ENCODE measurements at regions not wholly inside any gene's neighbourhood (a gene's known extent, or its start where the extent isn't known, plus 50 kb on each side); places are given as distances from the start of the nearest gene placed in this dataset.
"Not testable (repeated sequence)": the region's sequence is repeated elsewhere in the genome, so short reads cannot be mapped to it uniquely, and the experiment has no call there.

GRCh38 chr4:112708772-112709171 lies 71.8 kb downstream of the LARP7 start:
- no peak for DNase-seq

GRCh38 chr4:112714922-112715901 lies 78.3 kb downstream of the LARP7 start:
- no peak for DNase-seq

- DNase-seq = no peak
These were observed 80.9 kb downstream of the LARP7 start for GRCh38 chr4:112717856-112718255.

- no peak for DNase-seq
These were observed 84.7 kb downstream of the LARP7 start for GRCh38 chr4:112721627-112722026.

GRCh38 chr4:112726041-112726440 lies 89.1 kb downstream of the LARP7 start:
- no peak for DNase-seq

GRCh38 chr4:112727728-112728127 lies 90.8 kb downstream of the LARP7 start:
- DNase-seq = not testable (repeated sequence)

- no peak for DNase-seq
These were observed 94.8 kb downstream of the LARP7 start for GRCh38 chr4:112731715-112732114.

- DNase-seq = no peak
These were observed 95.2 kb downstream of the LARP7 start for GRCh38 chr4:112732142-112732541.

- no peak for DNase-seq
These were observed 98.6 kb downstream of the LARP7 start for GRCh38 chr4:112735474-112735951.

- DNase-seq = no peak
These were observed 99.8 kb downstream of the LARP7 start for GRCh38 chr4:112736718-112737135.

GRCh38 chr4:112739442-112739841 lies 102.5 kb downstream of the LARP7 start:
- DNase-seq = no peak

- no peak for DNase-seq
These were observed 110.1 kb downstream of the LARP7 start for GRCh38 chr4:112747036-112747435.

- no peak for DNase-seq
These were observed 111.5 kb downstream of the LARP7 start for GRCh38 chr4:112748352-112748878.

- DNase-seq = not testable (repeated sequence)
These were observed 113.8 kb downstream of the LARP7 start for GRCh38 chr4:112750749-112751148.

- no peak for DNase-seq
These were observed 114.5 kb downstream of the LARP7 start for GRCh38 chr4:112751447-112751846.

- DNase-seq = no peak
These were observed 115.1 kb downstream of the LARP7 start for GRCh38 chr4:112752061-112752460.

GRCh38 chr4:112752510-112752909 lies 115.6 kb downstream of the LARP7 start:
- no peak for DNase-seq

- no peak for DNase-seq
These were observed 116.4 kb downstream of the LARP7 start for GRCh38 chr4:112753333-112753732.

- DNase-seq = no peak
These were observed 122.4 kb downstream of the LARP7 start for GRCh38 chr4:112759313-112759712.

GRCh38 chr4:112765317-112765974 lies 128.5 kb downstream of the LARP7 start:
- DNase-seq = peak; percentile 11

- DNase-seq = peak; percentile 11
These were observed 129.5 kb downstream of the LARP7 start for GRCh38 chr4:112766422-112766821.

GRCh38 chr4:112767386-112767785 lies 130.4 kb downstream of the LARP7 start:
- DNase-seq = no peak

- no peak for DNase-seq
These were observed 133.2 kb downstream of the LARP7 start for GRCh38 chr4:112770114-112770513.

GRCh38 chr4:112775801-112776200 lies 138.9 kb downstream of the LARP7 start:
- DNase-seq = no peak
